PC-9 (cell line): ENCODE measurements at regions not wholly inside any gene's neighbourhood (a gene's known extent, or its start where the extent isn't known, plus 50 kb on each side); places are given as distances from the start of the nearest gene placed in this dataset.

ENCODE experiments used
- CTCF ChIP-seq: fragments of 200-600 bp; sonication (generic); conservative IDR thresholded peaks from 2 replicates; pipeline ENCODE4 v1.6.1; 2017; ENCODE audit warnings: mixed run types, antibody characterized with exemption, mild to moderate bottlenecking, moderate library complexity
- EZH2 ChIP-seq: fragments of 200-600 bp; sonication (generic); IDR thresholded peaks from 2 replicates; pipeline ENCODE4 v1.8.0; 2017; ENCODE audit warnings: antibody characterized with exemption, low read depth

- TF ChIP-seq CTCF (no peak), EZH2 (no peak)
Measured at GRCh38 chr2:120614901-120615300, 120.8 kb upstream of the GLI2 start.
